ENCODE measurements at regions not wholly inside any gene's neighbourhood (a gene's known extent, or its start where the extent isn't known, plus 50 kb on each side); places are given as distances from the start of the nearest gene placed in this dataset.

DNA sequence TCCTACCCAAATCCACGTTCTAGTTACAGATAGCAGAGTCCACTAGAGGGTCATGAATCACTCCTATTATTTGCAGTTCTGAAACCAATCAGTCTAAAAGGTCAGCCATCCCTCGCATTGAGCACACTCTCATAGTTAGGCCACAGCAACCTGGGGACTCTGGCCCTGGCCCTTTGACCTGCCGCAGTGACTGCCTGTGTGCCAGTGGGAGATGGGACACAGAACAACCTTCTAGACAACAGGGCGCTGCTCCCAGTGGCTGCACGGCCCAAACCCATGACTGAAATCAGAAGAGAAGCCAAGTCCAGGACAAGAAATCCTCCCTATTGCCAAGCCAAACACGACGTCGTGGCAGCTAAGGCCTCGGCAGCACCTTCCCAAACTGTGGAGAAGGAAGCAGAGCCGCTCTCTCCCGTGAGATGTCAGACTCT is 158.5 kb downstream of the HERPUD2 start:
- no peaks in the 10 kb centered on the region for H3K9me3 ChIP-seq (ENCODE audit: control insufficient read depth, insufficient read depth, low read length)
- no peak overlapping the region for H3K4me3 ChIP-seq (ENCODE audit: low read length)
- H3K4me1 ChIP-seq (ENCODE audit: control insufficient read depth, insufficient read depth, low read length), result 0 out of 2 replicates have a peak, but pooled peaks cover 1% of the 10 kb centered on the region
- no peaks in the 10 kb centered on the region for H3K27me3 ChIP-seq (ENCODE audit: control insufficient read depth, insufficient read depth, low read length)
- no CpG with 5 or more reads among the region's 11 CpGs for WGBS (ENCODE audit: insufficient coverage, insufficient read length)
- H3K36me3 ChIP-seq (ENCODE audit: control insufficient read depth, insufficient read depth, low read length), result no peaks in the 10 kb centered on the region
- H3K27ac ChIP-seq (ENCODE audit: low read length), result no peak overlapping the region
- no peak for DNase-seq (ENCODE audit: low read depth, low spot score)

DNA sequence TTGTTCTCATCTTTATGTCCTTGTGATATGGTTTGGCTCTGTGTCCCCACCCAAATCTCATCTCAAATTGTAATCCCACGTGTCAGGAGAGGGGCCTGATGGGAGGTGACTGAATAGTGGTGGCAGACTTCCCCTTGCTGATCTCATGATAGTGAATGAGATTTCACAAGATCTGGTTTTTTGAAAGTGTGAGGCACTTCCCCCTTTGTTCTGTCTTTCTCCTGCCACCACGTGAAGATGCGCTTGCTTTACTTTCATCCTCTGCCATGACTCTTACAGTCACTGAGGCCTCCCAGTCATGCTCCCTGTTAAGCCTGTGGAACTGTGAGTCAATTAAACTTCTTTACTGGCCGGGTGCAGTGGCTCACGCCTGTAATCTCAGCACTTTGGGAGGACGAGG is 161.0 kb downstream of the HERPUD2 start:
- no peak for DNase-seq (ENCODE audit: low read depth, low spot score)
- H3K36me3 ChIP-seq (ENCODE audit: control insufficient read depth, insufficient read depth, low read length), result no peaks in the 10 kb centered on the region
- whole genome bisulfite sequencing (ENCODE audit: insufficient coverage, insufficient read length), result no CpG with 5 or more reads among the region's 6 CpGs
- no peak overlapping the region for H3K27ac ChIP-seq (ENCODE audit: low read length)
- no peaks in the 10 kb centered on the region for H3K9me3 ChIP-seq (ENCODE audit: control insufficient read depth, insufficient read depth, low read length)
- H3K4me3 ChIP-seq (ENCODE audit: low read length), result no peak overlapping the region
- H3K4me1 ChIP-seq (ENCODE audit: control insufficient read depth, insufficient read depth, low read length), result 0 out of 2 replicates have a peak, but pooled peaks cover 1% of the 10 kb centered on the region
- no peaks in the 10 kb centered on the region for H3K27me3 ChIP-seq (ENCODE audit: control insufficient read depth, insufficient read depth, low read length)

DNA sequence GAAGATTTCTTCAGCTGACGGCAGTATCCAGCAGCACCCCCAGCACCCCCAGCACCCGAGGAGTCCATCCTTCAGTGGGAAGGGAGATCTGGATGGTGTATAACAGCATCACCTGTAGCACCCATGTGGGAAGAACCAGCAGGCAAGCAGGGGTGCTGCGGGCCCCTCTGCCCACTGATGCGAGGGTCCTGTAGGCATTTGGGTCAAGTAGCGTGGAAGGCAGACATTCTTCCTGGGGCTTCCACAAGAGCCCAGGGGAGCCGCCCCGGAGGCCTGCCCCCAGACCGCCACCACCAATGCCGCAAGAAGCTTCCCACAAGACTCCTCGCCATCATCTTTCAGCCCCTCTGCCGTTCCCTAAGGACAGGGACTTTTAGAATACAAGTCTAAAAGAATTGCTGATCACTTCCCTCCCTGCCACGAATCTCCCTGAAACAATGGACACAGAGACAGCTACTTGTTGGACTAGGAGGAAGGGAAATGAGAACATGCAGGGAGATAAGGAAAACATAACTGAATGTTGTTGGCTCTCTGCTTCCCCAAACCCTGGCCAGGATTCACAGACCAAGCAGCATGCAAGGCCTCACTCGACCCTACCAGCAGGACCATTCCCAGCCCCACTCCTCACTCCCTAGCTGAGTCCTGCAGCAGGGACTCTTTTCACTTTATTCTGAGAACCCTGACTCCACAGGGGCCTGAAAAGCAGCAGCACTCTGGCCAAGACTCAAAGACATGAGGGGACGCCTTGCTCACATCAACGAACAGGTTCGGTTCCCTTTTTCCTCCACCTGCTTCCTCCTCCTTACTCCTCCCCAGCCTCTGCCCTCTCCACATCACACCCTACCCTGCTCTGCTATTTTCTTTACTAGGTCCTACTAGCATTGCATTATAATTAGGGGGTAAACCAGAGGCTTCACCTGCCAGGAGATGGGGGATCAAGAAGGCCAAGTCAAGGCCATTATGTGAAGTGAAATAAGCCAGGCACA is 164.5 kb downstream of the HERPUD2 start:
- no peaks in the 10 kb centered on the region for H3K36me3 ChIP-seq (ENCODE audit: control insufficient read depth, insufficient read depth, low read length)
- no peaks in the 10 kb centered on the region for H3K27me3 ChIP-seq (ENCODE audit: control insufficient read depth, insufficient read depth, low read length)
- no peak overlapping the region for H3K27ac ChIP-seq (ENCODE audit: low read length)
- no peaks in the 10 kb centered on the region for H3K4me1 ChIP-seq (ENCODE audit: control insufficient read depth, insufficient read depth, low read length)
- H3K4me3 ChIP-seq (ENCODE audit: low read length), result no peak overlapping the region
- WGBS (ENCODE audit: insufficient coverage, insufficient read length), result no CpG with 5 or more reads among the region's 16 CpGs
- no peak for DNase-seq (ENCODE audit: low read depth, low spot score)
- no peaks in the 10 kb centered on the region for H3K9me3 ChIP-seq (ENCODE audit: control insufficient read depth, insufficient read depth, low read length)

DNA sequence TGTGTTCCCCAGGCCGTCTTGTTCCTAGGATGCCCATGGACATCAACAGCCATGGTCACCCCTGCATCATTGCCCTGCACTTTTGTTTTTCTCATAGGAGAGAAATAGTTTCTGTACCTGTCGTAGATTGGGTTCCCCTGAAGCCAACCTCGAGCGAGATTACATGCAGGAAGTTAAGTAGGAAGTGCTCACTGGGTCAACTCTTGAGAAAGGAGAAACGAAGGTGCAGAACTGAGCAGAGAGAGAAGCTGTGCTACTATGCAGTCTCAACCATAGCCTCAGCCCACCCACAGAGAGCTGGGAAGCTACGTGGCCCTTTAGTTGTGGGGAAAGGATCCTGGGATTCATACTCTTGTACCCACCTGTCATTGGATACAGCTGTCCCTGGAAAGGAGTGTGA is 165.2 kb downstream of the HERPUD2 start:
- Histone ChIP-seq H3K4me3 (ENCODE audit: low read length) (no peak overlapping the region), H3K27me3 (ENCODE audit: control insufficient read depth, insufficient read depth, low read length) (no peaks in the 10 kb centered on the region), H3K4me1 (ENCODE audit: control insufficient read depth, insufficient read depth, low read length) (no peaks in the 10 kb centered on the region), H3K9me3 (ENCODE audit: control insufficient read depth, insufficient read depth, low read length) (no peaks in the 10 kb centered on the region), H3K27ac (ENCODE audit: low read length) (no peak overlapping the region), H3K36me3 (ENCODE audit: control insufficient read depth, insufficient read depth, low read length) (no peaks in the 10 kb centered on the region)
- DNase-seq (ENCODE audit: low read depth, low spot score), result no peak
- WGBS (ENCODE audit: insufficient coverage, insufficient read length), result no CpG with 5 or more reads among the region's 6 CpGs

DNA sequence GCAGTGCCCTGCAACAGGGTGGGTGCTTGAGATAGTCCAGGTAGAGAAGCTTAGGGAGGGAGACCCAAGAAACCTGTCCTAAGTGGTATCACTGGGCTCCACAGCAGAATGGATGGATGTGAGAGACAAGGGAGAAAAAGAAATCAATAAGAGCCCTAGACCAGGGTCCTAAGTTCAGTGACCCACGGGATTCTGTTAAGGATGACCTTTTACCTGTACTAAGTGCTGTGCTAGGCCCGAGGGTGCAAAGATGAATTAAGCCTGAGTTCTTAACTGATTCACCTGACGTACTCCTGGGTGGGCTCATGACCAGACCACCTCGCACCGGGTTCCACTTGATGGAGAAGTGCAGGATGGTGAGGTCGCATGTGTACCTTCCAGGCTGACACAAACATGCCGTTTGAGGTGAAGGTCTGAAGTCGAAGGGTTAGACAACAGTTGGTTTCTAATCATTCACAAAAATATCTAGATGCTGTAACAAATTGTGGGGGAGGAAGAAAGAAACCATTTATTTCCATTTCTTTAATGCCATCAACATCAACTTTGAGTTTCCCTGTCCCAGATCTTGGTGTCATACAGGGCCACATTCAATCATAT is 166.5 kb downstream of the HERPUD2 start:
- no peak for DNase-seq (ENCODE audit: low read depth, low spot score)
- H3K36me3 ChIP-seq (ENCODE audit: control insufficient read depth, insufficient read depth, low read length), result no peaks in the 10 kb centered on the region
- no peak overlapping the region for H3K27ac ChIP-seq (ENCODE audit: low read length)
- no peak overlapping the region for H3K4me3 ChIP-seq (ENCODE audit: low read length)
- H3K27me3 ChIP-seq (ENCODE audit: control insufficient read depth, insufficient read depth, low read length), result no peaks in the 10 kb centered on the region
- no peaks in the 10 kb centered on the region for H3K4me1 ChIP-seq (ENCODE audit: control insufficient read depth, insufficient read depth, low read length)
- no CpG with 5 or more reads among the region's 8 CpGs for whole genome bisulfite sequencing (ENCODE audit: insufficient coverage, insufficient read length)
- no peaks in the 10 kb centered on the region for H3K9me3 ChIP-seq (ENCODE audit: control insufficient read depth, insufficient read depth, low read length)

DNA sequence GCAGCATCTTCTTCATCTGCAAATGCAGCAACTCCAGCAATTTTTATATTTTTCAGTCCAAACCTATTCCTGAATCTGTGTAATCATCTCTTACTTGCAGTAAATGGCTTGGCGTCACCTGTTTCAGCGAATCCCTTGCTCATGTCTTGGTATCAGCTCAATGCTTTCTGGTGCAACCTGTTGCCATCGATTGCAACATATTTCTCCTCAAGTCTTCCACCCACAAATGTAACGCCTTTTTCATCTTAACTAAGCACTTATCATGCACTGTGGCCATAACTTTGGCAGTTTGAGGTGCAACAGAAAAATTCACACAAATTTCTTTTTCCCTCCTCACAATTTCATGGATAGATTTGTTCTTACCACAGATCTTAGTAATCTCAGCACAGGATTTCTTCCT is 168.3 kb downstream of the HERPUD2 start:
- DNase-seq (ENCODE audit: low read depth, low spot score), result no peak
- Histone ChIP-seq H3K4me1 (ENCODE audit: control insufficient read depth, insufficient read depth, low read length) (no peaks in the 10 kb centered on the region), H3K27ac (ENCODE audit: low read length) (no peak overlapping the region), H3K27me3 (ENCODE audit: control insufficient read depth, insufficient read depth, low read length) (no peaks in the 10 kb centered on the region), H3K9me3 (ENCODE audit: control insufficient read depth, insufficient read depth, low read length) (no peaks in the 10 kb centered on the region), H3K4me3 (ENCODE audit: low read length) (no peak overlapping the region), H3K36me3 (ENCODE audit: control insufficient read depth, insufficient read depth, low read length) (no peaks in the 10 kb centered on the region)
- WGBS (ENCODE audit: insufficient coverage, insufficient read length), result no CpG with 5 or more reads among the region's 4 CpGs

DNA sequence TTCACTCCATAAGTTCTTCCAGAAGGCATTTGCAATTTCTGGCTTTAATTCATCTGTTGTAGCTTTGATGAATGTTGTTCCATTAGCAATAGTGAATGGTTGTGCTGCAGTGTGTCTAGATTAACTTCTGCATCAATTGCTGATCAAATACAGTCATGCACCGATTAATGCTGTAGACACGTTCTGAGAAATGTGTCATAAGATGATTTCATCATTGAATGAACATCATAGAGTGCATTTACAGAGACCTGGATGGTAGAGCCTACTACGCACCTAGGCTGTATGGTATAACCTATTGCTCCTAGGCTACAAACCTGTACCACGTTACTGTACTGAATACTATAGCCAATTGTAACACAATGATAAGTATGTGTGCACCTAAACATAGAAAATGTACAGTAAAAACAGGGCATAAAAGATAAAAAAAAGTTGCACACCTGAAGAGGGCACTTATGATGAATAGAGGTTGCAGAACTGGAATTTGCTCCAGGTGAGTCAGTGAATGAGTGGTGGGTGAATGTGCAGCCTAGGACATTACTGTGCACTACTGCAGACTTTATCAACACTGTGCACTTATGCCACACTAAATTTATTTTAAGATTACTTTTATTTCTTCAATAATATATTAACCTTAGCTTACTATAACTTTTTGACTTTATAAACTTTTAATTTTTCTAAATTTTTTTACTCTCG is 170.7 kb downstream of the HERPUD2 start:
- no peaks in the 10 kb centered on the region for H3K4me1 ChIP-seq (ENCODE audit: control insufficient read depth, insufficient read depth, low read length)
- no peaks in the 10 kb centered on the region for H3K36me3 ChIP-seq (ENCODE audit: control insufficient read depth, insufficient read depth, low read length)
- no peak overlapping the region for H3K4me3 ChIP-seq (ENCODE audit: low read length)
- no peaks in the 10 kb centered on the region for H3K27me3 ChIP-seq (ENCODE audit: control insufficient read depth, insufficient read depth, low read length)
- no peaks in the 10 kb centered on the region for H3K9me3 ChIP-seq (ENCODE audit: control insufficient read depth, insufficient read depth, low read length)
- H3K27ac ChIP-seq (ENCODE audit: low read length), result no peak overlapping the region
- no peak for DNase-seq (ENCODE audit: low read depth, low spot score)
- WGBS (ENCODE audit: insufficient coverage, insufficient read length), result 100% methylated on average over 1 of the region's 5 CpGs

DNA sequence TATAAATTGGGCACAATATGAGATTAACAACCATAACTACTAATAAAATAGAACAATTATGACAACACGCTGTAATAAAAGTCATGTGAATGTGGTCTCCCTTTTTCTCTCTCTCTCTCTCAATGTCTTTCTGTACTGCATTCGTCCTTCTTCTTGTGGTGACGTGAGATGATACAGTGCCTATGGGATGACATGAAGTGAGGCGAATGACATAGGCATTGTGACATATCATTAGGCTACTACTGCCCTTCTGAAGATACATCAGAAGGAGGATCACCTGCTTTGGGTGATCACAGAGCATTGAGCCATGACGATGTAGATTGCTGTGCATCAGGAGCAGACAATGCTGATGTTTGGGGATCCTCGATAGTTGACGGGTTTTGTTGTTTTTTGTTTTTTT is 171.6 kb downstream of the HERPUD2 start:
- Histone ChIP-seq H3K27me3 (ENCODE audit: control insufficient read depth, insufficient read depth, low read length) (no peaks in the 10 kb centered on the region), H3K9me3 (ENCODE audit: control insufficient read depth, insufficient read depth, low read length) (no peaks in the 10 kb centered on the region), H3K4me1 (ENCODE audit: control insufficient read depth, insufficient read depth, low read length) (no peaks in the 10 kb centered on the region), H3K36me3 (ENCODE audit: control insufficient read depth, insufficient read depth, low read length) (no peaks in the 10 kb centered on the region), H3K27ac (ENCODE audit: low read length) (no peak overlapping the region), H3K4me3 (ENCODE audit: low read length) (no peak overlapping the region)
- WGBS (ENCODE audit: insufficient coverage, insufficient read length), result no CpG with 5 or more reads among the region's 7 CpGs
- no peak for DNase-seq (ENCODE audit: low read depth, low spot score)

DNA sequence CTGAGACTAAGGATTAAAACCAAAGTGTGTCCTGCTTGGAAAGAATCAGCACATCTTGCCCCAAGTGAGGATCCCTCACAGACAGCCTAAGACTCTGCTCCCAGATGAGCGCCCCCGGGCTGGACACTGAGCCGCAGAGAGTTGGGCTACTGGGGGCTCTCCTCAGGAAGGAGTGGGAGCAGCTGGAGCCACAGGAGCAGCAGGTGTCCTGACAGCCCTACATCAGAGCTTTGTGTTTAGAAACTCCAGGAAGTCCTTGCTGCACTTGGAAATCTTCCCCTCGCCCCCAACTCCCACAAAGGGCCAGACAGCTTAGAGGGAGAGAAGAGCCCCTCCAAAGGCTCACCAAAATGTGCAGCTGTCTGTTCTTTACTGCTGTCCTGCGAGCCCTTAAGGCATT is 172.2 kb downstream of the HERPUD2 start:
- Histone ChIP-seq H3K27ac (ENCODE audit: low read length) (no peak overlapping the region), H3K9me3 (ENCODE audit: control insufficient read depth, insufficient read depth, low read length) (no peaks in the 10 kb centered on the region), H3K4me1 (ENCODE audit: control insufficient read depth, insufficient read depth, low read length) (no peaks in the 10 kb centered on the region), H3K36me3 (ENCODE audit: control insufficient read depth, insufficient read depth, low read length) (no peaks in the 10 kb centered on the region), H3K27me3 (ENCODE audit: control insufficient read depth, insufficient read depth, low read length) (no peaks in the 10 kb centered on the region), H3K4me3 (ENCODE audit: low read length) (no peak overlapping the region)
- no CpG with 5 or more reads among the region's 5 CpGs for WGBS (ENCODE audit: insufficient coverage, insufficient read length)
- no peak for DNase-seq (ENCODE audit: low read depth, low spot score)

DNA sequence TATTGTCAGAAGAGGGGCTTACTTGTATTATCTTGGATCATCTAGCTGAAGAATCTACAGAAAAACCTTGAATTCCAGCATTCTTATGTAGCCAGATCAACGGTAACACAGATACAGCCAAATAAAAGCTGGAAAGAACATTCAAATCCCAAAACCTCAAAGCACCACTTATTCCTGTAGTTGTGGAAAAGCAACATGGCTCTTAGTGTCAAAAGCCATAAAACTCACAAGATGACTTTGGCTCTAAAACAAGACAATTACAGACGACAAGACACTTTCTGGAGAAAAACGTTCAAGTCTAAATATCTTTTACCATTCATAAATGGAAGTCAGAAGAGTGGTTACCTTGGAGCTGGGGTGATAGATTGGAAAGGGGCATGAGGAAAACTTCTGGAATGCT is 173.0 kb downstream of the HERPUD2 start:
- no peaks in the 10 kb centered on the region for H3K27me3 ChIP-seq (ENCODE audit: control insufficient read depth, insufficient read depth, low read length)
- WGBS (ENCODE audit: insufficient coverage, insufficient read length), result no CpG with 5 or more reads among the region's 3 CpGs
- no peak overlapping the region for H3K27ac ChIP-seq (ENCODE audit: low read length)
- no peaks in the 10 kb centered on the region for H3K36me3 ChIP-seq (ENCODE audit: control insufficient read depth, insufficient read depth, low read length)
- H3K4me1 ChIP-seq (ENCODE audit: control insufficient read depth, insufficient read depth, low read length), result no peaks in the 10 kb centered on the region
- no peak for DNase-seq (ENCODE audit: low read depth, low spot score)
- H3K9me3 ChIP-seq (ENCODE audit: control insufficient read depth, insufficient read depth, low read length), result no peaks in the 10 kb centered on the region
- H3K4me3 ChIP-seq (ENCODE audit: low read length), result no peak overlapping the region

Data from iPS DF 6.9 (cell line).